ENCODE measurements at regions not wholly inside any gene's neighbourhood (a gene's known extent, or its start where the extent isn't known, plus 50 kb on each side); places are given as distances from the start of the nearest gene placed in this dataset.

GRCh38 chr21:36207577-36208320 lies 51.1 kb downstream of the DOP1B start:
- H3K27ac Mint-ChIP-seq: peak overlapping the region; percentile 37
- ChIA-PET POLR2A (interaction anchor here (0.8 kb wide), 1 partner anchor 283 kb away, joined by 3 read pairs; no protein-coding TSS in a partner anchor), CTCF (interaction anchor here (1.1 kb wide), 1 partner anchor 54 kb away, joined by 3 read pairs; no protein-coding TSS in a partner anchor)
- DNase-seq (peak; percentile 36), ATAC-seq (peak; percentile 70)
- intact Hi-C loops (cut with DNase I, micrococcal nuclease): loop anchor here (5.0 kb wide), 2 partner anchors 35 to 125 kb away; no protein-coding TSS in a partner anchor
- no peak overlapping the region for H3K4me3 Mint-ChIP-seq
- no peaks in the 10 kb centered on the region for H3K9me3 Mint-ChIP-seq (ENCODE audit: low read depth)
- H3K36me3 Mint-ChIP-seq (ENCODE audit: low read depth): peaks cover 10% of the 10 kb centered on the region
- no peaks in the 10 kb centered on the region for H3K27me3 Mint-ChIP-seq
- H3K4me1 Mint-ChIP-seq: peaks cover 29% of the 10 kb centered on the region

GRCh38 chr21:36208326-36209013 lies 51.8 kb downstream of the DOP1B start:
- Mint-ChIP-seq H3K27ac (no peak overlapping the region), H3K27me3 (no peaks in the 10 kb centered on the region), H3K9me3 (ENCODE audit: low read depth) (no peaks in the 10 kb centered on the region), H3K36me3 (ENCODE audit: low read depth) (peaks cover 10% of the 10 kb centered on the region), H3K4me1 (peaks cover 22% of the 10 kb centered on the region), H3K4me3 (no peak overlapping the region)
- intact Hi-C loops (cut with DNase I, micrococcal nuclease): loop anchor here (1.0 to 5.0 kb wide), 4 partner anchors 36 to 124 kb away; no protein-coding TSS in a partner anchor
- CTCF ChIA-PET: interaction anchor here (1.5 to 2.3 kb wide), 2 partner anchors 50 to 72 kb away, joined by 4 to 10 read pairs; no protein-coding TSS in a partner anchor
- ATAC-seq (no peak), DNase-seq (no peak)
- POLR2A ChIA-PET: no interaction called here

- CTCF ChIA-PET: interaction anchor here (0.5 to 2.3 kb wide), 9 partner anchors 14 to 119 kb away, joined by 3 to 10 read pairs (median 4); partner anchors contain the start of gene CBR3
Observed at GRCh38 chr21:36209626-36210171, 53.1 kb downstream of the DOP1B start.

GRCh38 chr21:36210779-36211659 lies 54.4 kb downstream of the DOP1B start:
- no peaks in the 10 kb centered on the region for H3K9me3 Mint-ChIP-seq (ENCODE audit: low read depth)
- H3K27me3 Mint-ChIP-seq: no peaks in the 10 kb centered on the region
- no peak overlapping the region for H3K4me3 Mint-ChIP-seq
- peak overlapping the region; percentile 44 for H3K27ac Mint-ChIP-seq
- ChIA-PET CTCF (interaction anchor here (0.8 to 2.3 kb wide), 5 partner anchors 59 to 120 kb away, joined by 3 to 10 read pairs (median 4); no protein-coding TSS in a partner anchor), POLR2A (no interaction called here)
- H3K36me3 Mint-ChIP-seq (ENCODE audit: low read depth): peaks cover 10% of the 10 kb centered on the region
- peaks cover 15% of the 10 kb centered on the region for H3K4me1 Mint-ChIP-seq
- no peak for ATAC-seq
- no peak for DNase-seq
- intact Hi-C loops (cut with DNase I, micrococcal nuclease): no loop called here

More at GRCh38 chr21:36209626-36210171, 53.1 kb downstream of the DOP1B start:
- Mint-ChIP-seq H3K27ac (no peak overlapping the region), H3K4me3 (no peak overlapping the region), H3K4me1 (peaks cover 15% of the 10 kb centered on the region), H3K36me3 (ENCODE audit: low read depth) (peaks cover 10% of the 10 kb centered on the region), H3K27me3 (no peaks in the 10 kb centered on the region), H3K9me3 (ENCODE audit: low read depth) (no peaks in the 10 kb centered on the region)
- intact Hi-C loops (cut with DNase I, micrococcal nuclease): loop anchor here (1.0 to 5.0 kb wide), 4 partner anchors 37 to 123 kb away; no protein-coding TSS in a partner anchor
- POLR2A ChIA-PET: no interaction called here
- DNase-seq: peak; percentile 70
- peak; percentile 43 for ATAC-seq

GRCh38 chr21:36211660-36212512 lies 55.3 kb downstream of the DOP1B start:
- Mint-ChIP-seq H3K4me1 (peaks cover 15% of the 10 kb centered on the region), H3K9me3 (ENCODE audit: low read depth) (no peaks in the 10 kb centered on the region), H3K36me3 (ENCODE audit: low read depth) (peaks cover 10% of the 10 kb centered on the region), H3K27me3 (no peaks in the 10 kb centered on the region), H3K27ac (no peak overlapping the region), H3K4me3 (no peak overlapping the region)
- ChIA-PET POLR2A (no interaction called here), CTCF (interaction anchor here (0.6 to 1.8 kb wide), 7 partner anchors 10 to 173 kb away, joined by 3 to 5 read pairs (median 4); partner anchors contain the start of gene CHAF1B)
- intact Hi-C loops (cut with DNase I, micrococcal nuclease): no loop called here
- DNase-seq: no peak
- no peak for ATAC-seq

- ATAC-seq: no peak
- no peaks in the 10 kb centered on the region for H3K27me3 Mint-ChIP-seq
- DNase-seq: no peak
- intact Hi-C loops (cut with DNase I, micrococcal nuclease): no loop called here
- CTCF ChIA-PET: interaction anchor here (0.8 to 1.5 kb wide), 4 partner anchors 10 to 173 kb away, joined by 3 to 5 read pairs (median 4); partner anchors contain the start of gene CHAF1B
- no peaks in the 10 kb centered on the region for H3K9me3 Mint-ChIP-seq (ENCODE audit: low read depth)
- no peak overlapping the region for H3K4me3 Mint-ChIP-seq
- H3K4me1 Mint-ChIP-seq: peaks cover 13% of the 10 kb centered on the region
- no peak overlapping the region for H3K27ac Mint-ChIP-seq
- peaks cover 10% of the 10 kb centered on the region for H3K36me3 Mint-ChIP-seq (ENCODE audit: low read depth)
- POLR2A ChIA-PET: no interaction called here
Observed at GRCh38 chr21:36212513-36212780, 55.8 kb downstream of the DOP1B start.

GRCh38 chr21:36214561-36214960 lies 57.9 kb downstream of the DOP1B start:
- ChIA-PET CTCF (no interaction called here), POLR2A (no interaction called here)
- Mint-ChIP-seq H3K27me3 (no peaks in the 10 kb centered on the region), H3K36me3 (ENCODE audit: low read depth) (peaks cover 15% of the 10 kb centered on the region), H3K4me3 (no peak overlapping the region), H3K9me3 (ENCODE audit: low read depth) (no peaks in the 10 kb centered on the region), H3K4me1 (peaks cover 6% of the 10 kb centered on the region), H3K27ac (no peak overlapping the region)
- intact Hi-C loops (cut with DNase I, micrococcal nuclease): no loop called here
- DNase-seq: no peak
- ATAC-seq: no peak

- ChIA-PET POLR2A (no interaction called here), CTCF (interaction anchor here (0.7 to 1.1 kb wide), 3 partner anchors 132 to 585 kb away, joined by 3 to 5 read pairs (median 3); no protein-coding TSS in a partner anchor)
- ATAC-seq (no peak), DNase-seq (no peak)
- no peaks in the 10 kb centered on the region for H3K4me1 Mint-ChIP-seq
- peaks cover 6% of the 10 kb centered on the region for H3K36me3 Mint-ChIP-seq (ENCODE audit: low read depth)
- intact Hi-C loops (cut with DNase I, micrococcal nuclease): no loop called here
- no peaks in the 10 kb centered on the region for H3K9me3 Mint-ChIP-seq (ENCODE audit: low read depth)
- no peak overlapping the region for H3K4me3 Mint-ChIP-seq
- H3K27ac Mint-ChIP-seq: no peak overlapping the region
- no peaks in the 10 kb centered on the region for H3K27me3 Mint-ChIP-seq
Observed at GRCh38 chr21:36217743-36218142, 61.1 kb downstream of the DOP1B start.

- H3K27me3 Mint-ChIP-seq: no peaks in the 10 kb centered on the region
- intact Hi-C loops (cut with DNase I, micrococcal nuclease): no loop called here
- H3K9me3 Mint-ChIP-seq (ENCODE audit: low read depth): no peaks in the 10 kb centered on the region
- no peak overlapping the region for H3K4me3 Mint-ChIP-seq
- peaks cover 8% of the 10 kb centered on the region for H3K36me3 Mint-ChIP-seq (ENCODE audit: low read depth)
- DNase-seq (no peak), ATAC-seq (no peak)
- ChIA-PET POLR2A (no interaction called here), CTCF (interaction anchor here (1.1 kb wide), 1 partner anchor 79 kb away, joined by 3 read pairs; no protein-coding TSS in a partner anchor)
- H3K27ac Mint-ChIP-seq: no peak overlapping the region
- no peaks in the 10 kb centered on the region for H3K4me1 Mint-ChIP-seq
Observed at GRCh38 chr21:36218691-36219090, 62.1 kb downstream of the DOP1B start.

GRCh38 chr21:36223451-36223850 lies 66.8 kb downstream of the DOP1B start:
- CTCF ChIA-PET: interaction anchor here (0.6 to 1.7 kb wide), 4 partner anchors 14 to 754 kb away, joined by 3 to 6 read pairs (median 4); no protein-coding TSS in a partner anchor
- no peaks in the 10 kb centered on the region for H3K9me3 Mint-ChIP-seq (ENCODE audit: low read depth)
- DNase-seq (no peak), ATAC-seq (no peak)
- no peak overlapping the region for H3K4me3 Mint-ChIP-seq
- no peak overlapping the region for H3K27ac Mint-ChIP-seq
- no peaks in the 10 kb centered on the region for H3K4me1 Mint-ChIP-seq
- POLR2A ChIA-PET: no interaction called here
- no peaks in the 10 kb centered on the region for H3K27me3 Mint-ChIP-seq
- peaks cover 13% of the 10 kb centered on the region for H3K36me3 Mint-ChIP-seq (ENCODE audit: low read depth)
- intact Hi-C loops (cut with DNase I, micrococcal nuclease): no loop called here

All from activated CD4-positive, alpha-beta T cell treated with anti-CD3 and anti-CD28 coated beads for 36 hours (primary cell).